Keratinocyte (primary cell): ENCODE measurements at regions not wholly inside any gene's neighbourhood (a gene's known extent, or its start where the extent isn't known, plus 50 kb on each side); places are given as distances from the start of the nearest gene placed in this dataset.

Experiments used
- DNase-seq: peaks from one replicate; pipeline ENCODE4 v3.0.0-alpha.2; 2011; ENCODE audit warnings: low read depth, missing footprints, low spot score
- FAIRE-seq: peaks from 2 replicates; lab custom pipeline; 2011; peaks lifted over from hg19 to GRCh38; lab: Jason Lieb, UNC
- H2AFZ ChIP-seq: 2 replicates; pipeline ENCODE4 v1.6.0; 2012; ENCODE audit warnings: low read length, control low read depth, inconsistent platforms; ENCODE audit not compliant: control insufficient read depth
- H3K27ac ChIP-seq: 2 replicates; pipeline ENCODE4 v1.5.1; 2011; ENCODE audit warnings: low read length; ENCODE audit not compliant: control insufficient read depth, insufficient read depth
- H3K27me3 ChIP-seq: 3 replicates; pipeline ENCODE4 v1.6.0; 2011; ENCODE audit warnings: low read length; ENCODE audit not compliant: control insufficient read depth, insufficient read depth; ENCODE audit errors: extremely low read depth
- H3K36me3 ChIP-seq, 2 experiments: 2 replicates in 1 of 2; 3 replicates in 1 of 2; pipeline ENCODE4 v1.5.1; 2011; ENCODE audit warnings: low read length in 2 of 2, mild to moderate bottlenecking in 1 of 2; ENCODE audit not compliant: control insufficient read depth in 2 of 2, insufficient read depth in 2 of 2; ENCODE audit errors: extremely low read depth in 1 of 2
- H3K4me1 ChIP-seq: 3 replicates; pipeline ENCODE4 v1.5.1; 2011; ENCODE audit warnings: low read length; ENCODE audit not compliant: control insufficient read depth, insufficient read depth; ENCODE audit errors: extremely low read depth
- H3K4me2 ChIP-seq: 3 replicates; pipeline ENCODE4 v1.6.0; 2011; ENCODE audit warnings: low read depth, low read length; ENCODE audit not compliant: control insufficient read depth, insufficient read depth; ENCODE audit errors: extremely low read depth
- H3K4me3 ChIP-seq, 3 experiments: fragments of 200-600 bp in 1 of 3; sonication (generic) in 1 of 3; 2 replicates in 2 of 3; 3 replicates in 1 of 3; pipeline ENCODE4 v1.5.1; 2011 to 2016; ENCODE audit warnings: low read length in 3 of 3, mild to moderate bottlenecking in 3 of 3, control low read depth in 2 of 3, inconsistent platforms in 1 of 3, low read depth in 1 of 3, mixed read lengths in 1 of 3, mixed run types in 1 of 3, moderate library complexity in 1 of 3; ENCODE audit not compliant: control insufficient read depth in 2 of 3, insufficient read depth in 2 of 3; ENCODE audit errors: extremely low read depth in 1 of 3
- H3K79me2 ChIP-seq: 2 replicates; pipeline ENCODE4 v1.6.0; 2012; ENCODE audit warnings: low read length; ENCODE audit not compliant: control insufficient read depth, insufficient read depth
- H3K9ac ChIP-seq: 3 replicates; pipeline ENCODE4 v1.6.0; 2011; ENCODE audit warnings: low read length; ENCODE audit not compliant: control insufficient read depth, insufficient read depth; ENCODE audit errors: extremely low read depth
- H3K9me1 ChIP-seq: 3 replicates; pipeline ENCODE4 v1.6.0; 2011; ENCODE audit warnings: low read length; ENCODE audit not compliant: control insufficient read depth, insufficient read depth; ENCODE audit errors: extremely low read depth
- H3K9me3 ChIP-seq: 2 replicates; pipeline ENCODE4 v1.5.1; 2012; ENCODE audit warnings: low read depth, low read length; ENCODE audit not compliant: control insufficient read depth
- H4K20me1 ChIP-seq: 3 replicates; pipeline ENCODE4 v1.6.0; 2011; ENCODE audit warnings: low read length; ENCODE audit not compliant: control insufficient read depth, insufficient read depth; ENCODE audit errors: extremely low read depth
- CTCF ChIP-seq, 3 experiments: IDR thresholded peaks in 1 of 3; conservative IDR thresholded peaks in 1 of 3; optimal IDR thresholded peaks in 1 of 3; 2 replicates in 2 of 3; 3 replicates in 1 of 3; pipeline versions ENCODE3 to v1.5.1; 2011; ENCODE audit warnings: low read length in 3 of 3, mild to moderate bottlenecking in 3 of 3, moderate library complexity in 2 of 3, control low read depth in 1 of 3, inconsistent platforms in 1 of 3; ENCODE audit not compliant: insufficient read depth in 2 of 3; ENCODE audit errors: extremely low read depth in 1 of 3
- EZH2 ChIP-seq: IDR thresholded peaks from one replicate; pipeline ENCODE4 v1.6.1; 2012; ENCODE audit warnings: inconsistent platforms, mild to moderate bottlenecking, low read length, moderate library complexity
- dilution Hi-C: fragments of 300-500 bp; cut with MboI; formaldehyde crosslinking; loops from one replicate; pipeline ENCODE4 v1.7.0; 2020; ENCODE audit warnings: low sequenced_read_pairs; ENCODE audit not compliant: extremely low pct_ligation_motif_present

DNA sequence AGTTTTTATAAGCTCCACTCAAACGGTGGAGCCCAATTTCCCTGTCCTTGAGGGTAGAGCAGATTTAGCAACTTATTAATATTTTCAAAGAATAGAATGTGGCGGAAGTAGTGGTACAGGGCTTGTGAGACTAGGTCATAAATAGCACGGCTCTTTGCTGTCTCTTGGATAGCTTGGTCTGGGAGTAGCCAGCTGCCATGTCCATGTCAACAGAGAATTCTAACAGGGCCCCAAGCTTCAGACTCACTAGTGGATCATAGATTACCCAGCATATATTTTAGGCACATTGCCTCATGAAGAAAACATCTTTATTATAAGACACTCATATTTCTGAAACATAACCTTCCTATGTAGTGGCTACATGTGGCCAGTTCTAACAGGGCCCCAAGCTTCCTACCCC, 755.7 kb downstream of the HDGFL1 start:
- TF ChIP-seq EZH2 (no peak), CTCF (optimal IDR thresholded peaks at IDR 0.05 in 1 of 3, IDR thresholded peaks at IDR 0.05 in 1 of 3, conservative IDR thresholded peaks at IDR 0.05 in 1 of 3; ENCODE audit: extremely low read depth in 1 of 3, insufficient read depth in 2 of 3, low read length in 3 of 3) (no peak)
- H3K9ac ChIP-seq: no peak overlapping the region
- H3K4me3 ChIP-seq: no peak overlapping the region
- H3K4me2 ChIP-seq: no peak overlapping the region
- dilution Hi-C loops: no loop called here
- H4K20me1 ChIP-seq: no peaks in the 10 kb centered on the region
- no peak overlapping the region for H3K27ac ChIP-seq
- no peaks in the 10 kb centered on the region for H3K79me2 ChIP-seq
- no peaks in the 10 kb centered on the region for H3K9me1 ChIP-seq
- H3K9me3 ChIP-seq: no peaks in the 10 kb centered on the region
- no peaks in the 10 kb centered on the region for H3K36me3 ChIP-seq
- no peaks in the 10 kb centered on the region for H3K27me3 ChIP-seq
- no peak for DNase-seq
- H3K4me1 ChIP-seq: no peaks in the 10 kb centered on the region
- H2AFZ ChIP-seq: no peak overlapping the region
- no peak for FAIRE-seq

DNA sequence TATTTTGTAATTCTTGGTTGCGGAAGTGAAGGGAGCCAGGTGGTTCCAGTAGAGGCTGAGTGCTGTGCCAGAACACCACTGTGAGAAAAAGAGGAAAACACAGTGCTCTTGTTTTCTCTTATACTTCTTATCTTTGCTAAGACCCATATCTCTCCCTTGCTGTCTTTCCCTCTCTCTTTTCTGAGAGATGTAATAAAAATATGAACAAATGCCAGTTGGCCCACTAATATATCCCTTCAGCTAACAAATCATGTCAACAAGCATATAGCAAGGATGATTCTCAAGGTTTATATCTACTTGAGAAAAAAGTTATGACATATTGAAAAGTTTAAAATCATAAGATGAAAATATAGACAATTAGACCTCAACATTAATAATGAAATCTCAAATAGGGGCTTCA, 758.3 kb downstream of the HDGFL1 start:
- H2AFZ ChIP-seq: no peak overlapping the region

More for the DNA sequence above, 758.3 kb downstream of the HDGFL1 start:
- FAIRE-seq (no peak), DNase-seq (no peak)
- H3K9ac ChIP-seq: no peak overlapping the region
- H3K9me3 ChIP-seq: no peaks in the 10 kb centered on the region
- no peak overlapping the region for H3K4me2 ChIP-seq
- no peak overlapping the region for H3K4me3 ChIP-seq
- H3K9me1 ChIP-seq: no peaks in the 10 kb centered on the region
- H3K27me3 ChIP-seq: no peaks in the 10 kb centered on the region
- no peaks in the 10 kb centered on the region for H3K36me3 ChIP-seq
- no peaks in the 10 kb centered on the region for H4K20me1 ChIP-seq
- dilution Hi-C loops: no loop called here
- H3K27ac ChIP-seq: no peak overlapping the region
- H3K79me2 ChIP-seq: no peaks in the 10 kb centered on the region
- H3K4me1 ChIP-seq: no peaks in the 10 kb centered on the region
- TF ChIP-seq EZH2 (no peak), CTCF (optimal IDR thresholded peaks at IDR 0.05 in 1 of 3, IDR thresholded peaks at IDR 0.05 in 1 of 3, conservative IDR thresholded peaks at IDR 0.05 in 1 of 3; ENCODE audit: extremely low read depth in 1 of 3, insufficient read depth in 2 of 3, low read length in 3 of 3) (no peak)
